Ishikawa (cell line): ENCODE measurements at regions not wholly inside any gene's neighbourhood (a gene's known extent, or its start where the extent isn't known, plus 50 kb on each side); places are given as distances from the start of the nearest gene placed in this dataset.

ENCODE experiments used
- CEBPB ChIP-seq: IDR thresholded peaks from 2 replicates; pipeline ENCODE4 v1.6.1; 2012
- CREB1 ChIP-seq: IDR thresholded peaks from 2 replicates; pipeline ENCODE4 v1.6.1; 2012; ENCODE audit warnings: low read depth
- EGR1 ChIP-seq: IDR thresholded peaks from 2 replicates; pipeline ENCODE4 v1.6.1; 2012
- EP300 ChIP-seq: IDR thresholded peaks from 2 replicates; pipeline ENCODE4 v1.6.1; 2012; ENCODE audit warnings: borderline replicate concordance
- FOXM1 ChIP-seq: IDR thresholded peaks from 2 replicates; pipeline ENCODE4 v1.6.1; 2012; ENCODE audit warnings: low read depth, borderline replicate concordance
- NFIC ChIP-seq: IDR thresholded peaks from 2 replicates; pipeline ENCODE4 v1.6.1; 2012
- RAD21 ChIP-seq: IDR thresholded peaks from 2 replicates; pipeline ENCODE4 v1.6.1; 2012; ENCODE audit warnings: low read depth
- REST ChIP-seq: IDR thresholded peaks from 2 replicates; pipeline ENCODE4 v1.6.1; 2012; ENCODE audit warnings: low read depth, mild to moderate bottlenecking
- TAF1 ChIP-seq: IDR thresholded peaks from 2 replicates; pipeline ENCODE4 v1.6.1; 2012; ENCODE audit warnings: low read depth, mild to moderate bottlenecking
- TCF12 ChIP-seq: IDR thresholded peaks from 2 replicates; pipeline ENCODE4 v1.6.1; 2012; ENCODE audit warnings: low read depth
- TEAD4 ChIP-seq: IDR thresholded peaks from 2 replicates; pipeline ENCODE4 v1.6.1; 2012
- YY1 ChIP-seq: IDR thresholded peaks from 2 replicates; pipeline ENCODE4 v1.6.1; 2012; ENCODE audit warnings: low read depth
- ZBTB7A ChIP-seq: IDR thresholded peaks from 2 replicates; pipeline ENCODE4 v1.6.1; 2012; ENCODE audit warnings: low read depth
- TF ChIP-seq, protein P1 (sequence below): IDR thresholded peaks from 2 replicates; pipeline ENCODE4 v1.6.1; 2012
- TF ChIP-seq, protein P2 (sequence below): IDR thresholded peaks from 2 replicates; pipeline ENCODE4 v1.6.1; 2012

DNA sequence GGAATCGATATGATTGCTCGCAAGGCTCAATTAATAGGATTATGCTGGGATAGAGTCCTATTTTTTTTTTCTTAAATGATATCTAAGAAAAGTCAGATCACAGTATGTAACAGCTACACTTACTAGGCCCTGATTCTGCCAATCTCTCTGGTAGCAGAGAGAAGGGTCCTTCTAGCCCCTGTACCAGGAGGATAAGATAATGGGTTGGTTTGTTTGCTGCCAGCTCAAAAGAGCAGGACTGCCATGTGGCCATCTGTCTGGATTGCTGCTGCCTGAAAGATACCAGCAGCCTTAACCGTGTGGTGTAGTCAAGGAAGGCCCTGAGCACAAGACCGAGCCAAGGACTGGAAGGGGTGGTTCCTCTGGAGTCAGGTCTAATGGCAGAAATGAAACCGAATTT, 236.4 kb downstream of the KLF13 start:
- no peak for TF ChIP-seq REST
- TF ChIP-seq, protein P1, sequence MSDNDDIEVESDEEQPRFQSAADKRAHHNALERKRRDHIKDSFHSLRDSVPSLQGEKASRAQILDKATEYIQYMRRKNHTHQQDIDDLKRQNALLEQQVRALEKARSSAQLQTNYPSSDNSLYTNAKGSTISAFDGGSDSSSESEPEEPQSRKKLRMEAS = no peak
- no peak for TF ChIP-seq EP300
- TF ChIP-seq FOXM1 = no peak
- no peak for TF ChIP-seq TAF1
- no peak for TF ChIP-seq TCF12
- TF ChIP-seq EGR1 = no peak
- TF ChIP-seq, protein P2, sequence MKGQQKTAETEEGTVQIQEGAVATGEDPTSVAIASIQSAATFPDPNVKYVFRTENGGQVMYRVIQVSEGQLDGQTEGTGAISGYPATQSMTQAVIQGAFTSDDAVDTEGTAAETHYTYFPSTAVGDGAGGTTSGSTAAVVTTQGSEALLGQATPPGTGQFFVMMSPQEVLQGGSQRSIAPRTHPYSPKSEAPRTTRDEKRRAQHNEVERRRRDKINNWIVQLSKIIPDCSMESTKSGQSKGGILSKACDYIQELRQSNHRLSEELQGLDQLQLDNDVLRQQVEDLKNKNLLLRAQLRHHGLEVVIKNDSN = no peak

DNA sequence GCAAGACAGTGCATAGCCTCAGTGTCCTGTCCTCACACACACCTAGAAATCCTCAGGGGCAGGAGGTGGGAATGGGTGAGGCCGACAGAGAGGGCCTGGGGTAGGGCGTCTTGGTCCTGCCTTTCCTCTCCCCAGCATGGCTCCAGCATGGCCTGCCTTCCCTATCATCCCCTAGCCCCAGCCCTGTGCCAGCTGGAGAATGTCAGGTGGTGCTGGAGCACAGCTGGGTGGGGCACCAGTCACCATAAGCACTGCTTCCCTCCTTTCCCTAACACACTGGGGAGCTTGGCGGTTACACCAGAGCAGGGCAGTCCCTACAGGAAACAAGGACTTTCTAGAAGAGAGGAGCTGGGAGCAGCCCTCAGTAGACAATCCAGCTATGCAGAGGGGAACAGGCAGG, 236.8 kb downstream of the KLF13 start:
- TF ChIP-seq CREB1 = no peak
- no peak for TF ChIP-seq RAD21
- TF ChIP-seq TCF12 = no peak
- TF ChIP-seq ZBTB7A = no peak
- no peak for TF ChIP-seq REST
- TF ChIP-seq EP300 = no peak
- TF ChIP-seq FOXM1 = no peak
- no peak for TF ChIP-seq CEBPB
- no peak for TF ChIP-seq TAF1
- TF ChIP-seq, protein P1 = no peak
- TF ChIP-seq, protein P2 = no peak
- no peak for TF ChIP-seq EGR1

DNA sequence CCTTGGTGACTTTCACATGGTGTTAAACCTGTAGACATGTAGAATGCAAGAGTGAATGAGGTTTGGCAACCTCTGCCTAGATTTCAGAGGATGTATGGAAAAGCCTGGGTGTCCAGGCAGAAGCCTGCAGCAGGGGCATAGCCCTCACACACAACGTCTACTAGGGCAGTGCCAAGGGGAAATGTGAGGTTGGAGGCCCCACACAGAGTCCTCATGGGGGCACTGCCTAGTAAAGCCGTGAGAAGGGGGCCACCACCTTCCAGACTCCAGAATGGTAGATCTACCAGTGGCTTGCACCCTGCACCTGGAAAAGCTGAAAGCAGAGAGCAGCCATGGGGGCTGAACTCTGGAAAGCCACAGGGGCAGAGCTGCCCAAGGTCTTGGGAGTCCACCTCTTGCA, 241.2 kb downstream of the KLF13 start:
- TF ChIP-seq YY1 (no peak), EGR1 (no peak), CEBPB (no peak), NFIC (no peak)
- TF ChIP-seq, protein P1 = no peak
- TF ChIP-seq, protein P2 = no peak

- TF ChIP-seq RAD21 (no peak), REST (no peak), EGR1 (no peak), ZBTB7A (no peak), EP300 (no peak), CREB1 (no peak), TEAD4 (no peak), TCF12 (no peak), YY1 (no peak), NFIC (no peak), FOXM1 (no peak), CEBPB (no peak)
- TF ChIP-seq, protein P1 = no peak
- TF ChIP-seq, protein P2 = no peak
Observed at GRCh38 chr15:31569836-31570235, 243.2 kb downstream of the KLF13 start.
